Activated CD8-positive, alpha-beta T cell treated with anti-CD3 and anti-CD28 coated beads, Interleukin-2, amount 10 ng/mL, durations not matched to agents 7 days and 5 days (primary cell): ENCODE measurements at regions not wholly inside any gene's neighbourhood (a gene's known extent, or its start where the extent isn't known, plus 50 kb on each side); places are given as distances from the start of the nearest gene placed in this dataset.

Source experiments
- ATAC-seq: fragments of 150-1000 bp; cut with Tn5 transposase; one replicate; pipeline ENCODE4 v1.10.0; 2021; ENCODE audit warnings: moderate library complexity
- CTCF ChIA-PET: fragments of 350-600 bp; sonication (Branson Sonifier 250); formaldehyde crosslinking; loops from one replicate; lab custom pipeline; 2021; ENCODE audit warnings: antibody characterized with exemption; lab: Charles Lee
- POLR2A ChIA-PET: fragments of 350-600 bp; sonication (Branson Sonifier 250); formaldehyde crosslinking; loops from one replicate; lab custom pipeline; 2021; ENCODE audit warnings: antibody characterized with exemption; lab: Charles Lee
- DNase-seq: peaks from one replicate; pipeline ENCODE4 v3.0.0-alpha.2; 2020
- H3K27ac Mint-ChIP-seq: one replicate; pipeline ENCODE4 v1.8.0; 2021; ENCODE audit warnings: mild to moderate bottlenecking, mixed read lengths
- H3K27me3 Mint-ChIP-seq: one replicate; pipeline ENCODE4 v1.8.0; 2021; ENCODE audit warnings: low read depth, mixed read lengths
- H3K36me3 Mint-ChIP-seq: one replicate; pipeline ENCODE4 v1.8.0; 2021; ENCODE audit warnings: low read depth, mixed read lengths
- H3K4me1 Mint-ChIP-seq: one replicate; pipeline ENCODE4 v1.8.0; 2021; ENCODE audit warnings: low read depth, mixed read lengths
- H3K4me3 Mint-ChIP-seq: one replicate; pipeline ENCODE4 v1.8.0; 2021; ENCODE audit warnings: mild to moderate bottlenecking, mixed read lengths
- H3K9me3 Mint-ChIP-seq: one replicate; pipeline ENCODE4 v1.8.0; 2022; ENCODE audit warnings: mixed read lengths; ENCODE audit not compliant: insufficient read depth

GRCh38 chrY:13068696-13069095 lies 164.0 kb downstream of the DDX3Y start:
- POLR2A ChIA-PET: no interaction called here
- CTCF ChIA-PET: no interaction called here
- ATAC-seq: no peak
- no peak overlapping the region for H3K4me3 Mint-ChIP-seq
- no peaks in the 10 kb centered on the region for H3K36me3 Mint-ChIP-seq
- DNase-seq: no peak
- H3K9me3 Mint-ChIP-seq: no peaks in the 10 kb centered on the region
- no peaks in the 10 kb centered on the region for H3K27me3 Mint-ChIP-seq
- H3K27ac Mint-ChIP-seq: no peak overlapping the region
- H3K4me1 Mint-ChIP-seq: peaks cover 5% of the 10 kb centered on the region

- ATAC-seq: no peak
- Mint-ChIP-seq H3K9me3 (no peaks in the 10 kb centered on the region), H3K4me3 (no peak overlapping the region), H3K36me3 (no peaks in the 10 kb centered on the region), H3K27ac (no peak overlapping the region), H3K4me1 (peaks cover 5% of the 10 kb centered on the region), H3K27me3 (no peaks in the 10 kb centered on the region)
- CTCF ChIA-PET: no interaction called here
- no peak for DNase-seq
- POLR2A ChIA-PET: no interaction called here
These were observed 164.4 kb downstream of the DDX3Y start for GRCh38 chrY:13069111-13069510.

GRCh38 chrY:13082748-13083147 lies 178.1 kb downstream of the DDX3Y start:
- ChIA-PET CTCF (no interaction called here), POLR2A (no interaction called here)
- Mint-ChIP-seq H3K36me3 (no peaks in the 10 kb centered on the region), H3K9me3 (no peaks in the 10 kb centered on the region), H3K4me1 (peaks cover 22% of the 10 kb centered on the region), H3K4me3 (no peak overlapping the region), H3K27me3 (peaks cover 2% of the 10 kb centered on the region), H3K27ac (no peak overlapping the region)
- DNase-seq (no peak), ATAC-seq (no peak)

GRCh38 chrY:13091575-13091974 lies 186.9 kb downstream of the DDX3Y start:
- H3K4me1 Mint-ChIP-seq: peaks cover 30% of the 10 kb centered on the region
- ChIA-PET POLR2A (no interaction called here), CTCF (no interaction called here)
- no peak overlapping the region for H3K27ac Mint-ChIP-seq
- DNase-seq: no peak
- no peak for ATAC-seq
- H3K27me3 Mint-ChIP-seq: peaks cover 7% of the 10 kb centered on the region
- peaks cover 6% of the 10 kb centered on the region for H3K9me3 Mint-ChIP-seq
- peaks cover 2% of the 10 kb centered on the region for H3K36me3 Mint-ChIP-seq
- H3K4me3 Mint-ChIP-seq: no peak overlapping the region

- Mint-ChIP-seq H3K27ac (peak overlapping the region; percentile 34), H3K9me3 (peaks cover 6% of the 10 kb centered on the region), H3K4me1 (peaks cover 30% of the 10 kb centered on the region), H3K27me3 (peaks cover 10% of the 10 kb centered on the region), H3K36me3 (peaks cover 2% of the 10 kb centered on the region), H3K4me3 (no peak overlapping the region)
- DNase-seq (no peak), ATAC-seq (no peak)
- CTCF ChIA-PET: no interaction called here
- POLR2A ChIA-PET: no interaction called here
These were observed 188.3 kb downstream of the DDX3Y start for GRCh38 chrY:13092986-13093385.

GRCh38 chrY:13093461-13093860 lies 188.8 kb downstream of the DDX3Y start:
- H3K27ac Mint-ChIP-seq: no peak overlapping the region
- ChIA-PET POLR2A (no interaction called here), CTCF (no interaction called here)
- H3K4me3 Mint-ChIP-seq: no peak overlapping the region
- ATAC-seq (no peak), DNase-seq (no peak)
- peaks cover 6% of the 10 kb centered on the region for H3K9me3 Mint-ChIP-seq
- peaks cover 30% of the 10 kb centered on the region for H3K4me1 Mint-ChIP-seq
- H3K27me3 Mint-ChIP-seq: peaks cover 10% of the 10 kb centered on the region
- no peaks in the 10 kb centered on the region for H3K36me3 Mint-ChIP-seq

GRCh38 chrY:13094411-13094810 lies 189.7 kb downstream of the DDX3Y start:
- H3K27me3 Mint-ChIP-seq: peaks cover 20% of the 10 kb centered on the region
- H3K9me3 Mint-ChIP-seq: no peaks in the 10 kb centered on the region
- ATAC-seq: peak; percentile 90
- CTCF ChIA-PET: no interaction called here
- peak overlapping the region; percentile 77 for H3K27ac Mint-ChIP-seq
- peaks cover 30% of the 10 kb centered on the region for H3K4me1 Mint-ChIP-seq
- H3K4me3 Mint-ChIP-seq: peak overlapping the region; percentile 36
- POLR2A ChIA-PET: no interaction called here
- peak; percentile 71 for DNase-seq
- no peaks in the 10 kb centered on the region for H3K36me3 Mint-ChIP-seq

- Mint-ChIP-seq H3K36me3 (no peaks in the 10 kb centered on the region), H3K4me1 (peaks cover 30% of the 10 kb centered on the region), H3K27me3 (peaks cover 22% of the 10 kb centered on the region), H3K27ac (no peak overlapping the region), H3K9me3 (no peaks in the 10 kb centered on the region), H3K4me3 (no peak overlapping the region)
- DNase-seq: no peak
- ChIA-PET CTCF (no interaction called here), POLR2A (no interaction called here)
- no peak for ATAC-seq
These were observed 190.4 kb downstream of the DDX3Y start for GRCh38 chrY:13094904-13095600.

GRCh38 chrY:13126881-13127456 lies 222.3 kb downstream of the DDX3Y start:
- ChIA-PET POLR2A (no interaction called here), CTCF (no interaction called here)
- DNase-seq (no peak), ATAC-seq (no peak)
- Mint-ChIP-seq H3K4me1 (peaks cover 8% of the 10 kb centered on the region), H3K36me3 (no peaks in the 10 kb centered on the region), H3K9me3 (no peaks in the 10 kb centered on the region), H3K27me3 (peaks cover 8% of the 10 kb centered on the region), H3K4me3 (no peak overlapping the region), H3K27ac (no peak overlapping the region)

GRCh38 chrY:13127476-13127875 lies 222.8 kb downstream of the DDX3Y start:
- Mint-ChIP-seq H3K27ac (no peak overlapping the region), H3K27me3 (peaks cover 8% of the 10 kb centered on the region), H3K4me1 (peaks cover 8% of the 10 kb centered on the region), H3K9me3 (no peaks in the 10 kb centered on the region), H3K4me3 (no peak overlapping the region), H3K36me3 (no peaks in the 10 kb centered on the region)
- no peak for DNase-seq
- ChIA-PET CTCF (no interaction called here), POLR2A (no interaction called here)
- ATAC-seq: no peak

GRCh38 chrY:13149148-13149547 lies 244.5 kb downstream of the DDX3Y start:
- H3K36me3 Mint-ChIP-seq: no peaks in the 10 kb centered on the region
- peak overlapping the region; percentile 71 for H3K27ac Mint-ChIP-seq
- no peaks in the 10 kb centered on the region for H3K9me3 Mint-ChIP-seq
- H3K27me3 Mint-ChIP-seq: peaks cover 5% of the 10 kb centered on the region
- ChIA-PET POLR2A (no interaction called here), CTCF (no interaction called here)
- peaks cover 7% of the 10 kb centered on the region for H3K4me1 Mint-ChIP-seq
- ATAC-seq: peak; percentile 51
- DNase-seq: no peak
- H3K4me3 Mint-ChIP-seq: peak overlapping the region; percentile 70

- Mint-ChIP-seq H3K36me3 (no peaks in the 10 kb centered on the region), H3K27me3 (peaks cover 4% of the 10 kb centered on the region), H3K27ac (no peak overlapping the region), H3K9me3 (no peaks in the 10 kb centered on the region), H3K4me1 (no peaks in the 10 kb centered on the region), H3K4me3 (no peak overlapping the region)
- ChIA-PET CTCF (no interaction called here), POLR2A (no interaction called here)
- DNase-seq: no peak
- no peak for ATAC-seq
These were observed 263.0 kb downstream of the DDX3Y start for GRCh38 chrY:13167698-13168097.
